Activated CD4-positive, CD25-positive, alpha-beta regulatory T cell treated with anti-CD3 and anti-CD28 coated beads, Interleukin-2, amount 50 U/mL, for 72 hours (primary cell): ENCODE measurements at regions not wholly inside any gene's neighbourhood (a gene's known extent, or its start where the extent isn't known, plus 50 kb on each side); places are given as distances from the start of the nearest gene placed in this dataset.

Experiments used
- DNase-seq: peaks from one replicate; pipeline ENCODE4 v3.0.0; 2021

DNA sequence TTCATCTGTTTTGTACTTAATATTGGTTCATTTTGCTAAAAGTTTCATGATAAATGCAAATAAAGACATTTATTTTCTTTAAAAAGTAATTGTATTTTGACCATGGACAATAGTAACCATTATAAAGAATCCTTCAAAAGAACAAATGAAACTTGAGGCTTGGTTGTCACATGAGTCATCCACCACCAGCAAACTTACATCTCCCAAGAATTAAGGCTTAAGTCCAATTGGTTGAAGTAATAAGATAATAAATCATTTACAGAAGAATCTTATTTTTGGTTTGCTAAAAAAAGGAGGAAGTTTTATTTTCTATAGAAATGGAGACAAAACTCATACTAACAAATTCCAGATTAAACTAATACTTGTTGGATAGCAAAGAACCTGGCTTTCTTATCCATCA, 84.8 kb upstream of the KITLG start:
- no peak for DNase-seq

DNA sequence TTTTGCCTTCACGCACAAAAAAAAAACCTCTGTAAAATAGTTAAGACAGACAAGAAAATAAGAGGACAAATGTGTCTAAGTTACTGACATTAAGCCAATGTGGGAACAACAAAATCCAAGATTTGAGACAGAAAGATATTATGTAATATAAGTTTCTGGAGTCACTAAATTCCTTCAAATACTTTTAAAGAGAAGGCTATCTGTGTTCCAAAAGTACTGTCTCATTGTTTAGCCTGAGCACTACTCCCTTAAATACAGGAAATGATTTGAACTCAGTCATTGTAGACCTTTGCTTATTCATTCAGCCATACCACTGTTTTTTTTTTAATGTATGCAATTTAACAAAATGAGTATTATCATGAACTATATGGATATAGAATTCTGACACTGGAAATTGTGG, 82.7 kb upstream of the KITLG start:
- DNase-seq: no peak

- DNase-seq: no peak
Observed at GRCh38 chr12:88662093-88662492, 81.8 kb upstream of the KITLG start.

GRCh38 chr12:88658009-88658408, 77.7 kb upstream of the KITLG start:
- no peak for DNase-seq

DNA sequence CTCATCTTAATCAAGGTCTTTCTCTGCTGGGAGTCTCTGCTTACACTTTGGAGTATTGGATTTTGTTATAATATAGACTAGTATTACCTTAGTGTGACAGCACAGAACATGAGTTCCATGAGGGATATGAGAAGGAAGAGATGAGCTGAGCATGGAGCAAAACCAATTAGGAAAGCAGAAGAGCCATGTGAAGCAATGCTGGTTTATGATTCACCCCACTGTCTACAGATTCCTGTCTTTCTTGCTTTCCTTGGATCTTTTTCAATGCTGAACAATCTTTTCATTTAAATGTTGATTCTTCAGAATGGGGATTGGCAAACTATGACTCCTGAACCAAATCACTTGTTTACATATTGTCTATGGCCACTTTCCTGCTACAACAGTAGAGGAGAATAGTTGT, 70.4 kb upstream of the KITLG start:
- DNase-seq: no peak

- no peak for DNase-seq
Observed at GRCh38 chr12:88648625-88649024, 68.4 kb upstream of the KITLG start.

- DNase-seq: no peak
Observed at GRCh38 chr12:88646824-88647223, 66.6 kb upstream of the KITLG start.

GRCh38 chr12:88645816-88646215, 65.5 kb upstream of the KITLG start:
- DNase-seq: no peak

- no peak for DNase-seq
Observed at GRCh38 chr12:88644946-88645702, 64.9 kb upstream of the KITLG start.

DNA sequence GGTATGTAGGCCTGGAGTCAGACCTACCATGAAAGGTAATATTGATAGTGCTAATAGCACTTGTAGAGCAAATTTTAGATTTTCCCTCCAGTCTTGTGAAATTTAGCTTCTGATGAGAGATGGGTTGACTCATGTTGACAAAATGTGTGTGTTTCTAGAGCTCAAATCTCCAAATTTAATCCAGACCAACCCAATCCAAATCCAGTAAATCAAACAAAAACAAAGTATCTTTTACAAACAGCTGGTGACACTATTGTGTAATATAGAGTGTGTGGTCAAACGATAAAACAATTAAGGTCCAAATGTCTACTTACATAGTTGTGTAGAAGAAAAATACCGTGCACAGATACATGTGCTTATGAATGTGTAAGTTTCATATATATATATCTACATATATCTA, 63.4 kb upstream of the KITLG start:
- no peak for DNase-seq

- DNase-seq: no peak
Observed at GRCh38 chr12:88642675-88643431, 62.6 kb upstream of the KITLG start.

DNA sequence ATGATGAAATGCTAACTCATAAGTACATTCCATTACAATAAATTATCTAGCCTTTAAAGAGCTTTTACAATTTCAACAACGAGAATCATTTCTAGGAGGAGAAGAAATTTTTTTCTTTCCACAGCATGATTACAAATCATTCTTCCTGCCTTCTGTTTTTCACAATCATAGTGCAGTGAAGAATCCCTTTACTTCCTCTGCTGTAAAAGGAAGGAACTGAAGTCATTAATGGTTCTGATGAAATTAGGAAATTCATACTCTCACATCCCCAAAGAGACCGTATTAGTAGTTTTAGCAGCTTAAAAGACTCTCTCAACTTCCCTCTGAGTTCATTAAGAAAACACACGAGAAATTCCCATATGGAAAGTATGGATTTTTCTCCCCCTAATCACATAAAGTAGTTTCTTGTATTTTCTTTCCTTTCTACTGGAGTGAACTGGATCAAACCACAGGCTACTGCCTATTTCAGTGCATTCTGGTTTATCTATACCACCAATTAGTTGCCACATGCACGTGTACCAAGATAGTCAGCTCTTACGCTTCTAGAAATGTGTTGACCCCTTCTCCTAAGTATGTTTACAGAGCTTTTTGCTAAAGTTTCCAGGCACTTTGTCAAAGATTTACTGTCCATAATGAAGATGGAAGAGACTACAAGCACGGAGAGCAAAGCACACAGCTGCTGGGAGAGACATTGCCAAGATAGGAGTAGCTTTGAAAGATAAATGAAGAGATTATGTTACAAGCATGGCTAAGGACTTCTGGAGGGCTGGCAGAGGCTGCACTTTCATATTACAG, 58.9 kb upstream of the KITLG start:
- no peak for DNase-seq

- DNase-seq: no peak
Observed at GRCh38 chr12:88638388-88638787, 58.1 kb upstream of the KITLG start.

DNA sequence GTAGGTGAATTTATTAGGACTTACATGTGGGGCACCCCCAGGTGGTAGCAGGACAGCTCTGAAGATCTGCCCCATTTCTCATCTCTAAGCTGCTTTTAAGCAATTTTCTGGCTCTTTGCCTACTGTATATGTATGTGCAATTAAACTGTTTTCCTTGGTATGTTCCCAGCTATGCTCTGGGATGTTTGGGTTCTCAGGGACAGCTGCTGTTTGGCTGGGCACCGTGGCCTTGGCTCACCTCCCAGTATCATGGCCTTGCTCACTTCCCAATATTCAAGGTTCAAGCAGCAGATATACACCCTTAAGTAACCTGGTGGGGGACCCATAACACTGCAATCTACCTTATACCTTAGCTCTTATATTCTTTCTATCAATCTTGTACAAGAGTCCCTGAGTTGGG, 53.7 kb upstream of the KITLG start:
- DNase-seq: no peak

- no peak for DNase-seq
Observed at GRCh38 chr12:88633312-88633711, 53.0 kb upstream of the KITLG start.

GRCh38 chr12:88630561-88630960, 50.3 kb upstream of the KITLG start:
- DNase-seq: no peak
